H9 (cell line): ENCODE measurements at regions not wholly inside any gene's neighbourhood (a gene's known extent, or its start where the extent isn't known, plus 50 kb on each side); places are given as distances from the start of the nearest gene placed in this dataset.

Source experiments
- DNase-seq: peaks from one replicate; pipeline ENCODE4 v3.0.0-alpha.2; 2017
- H2AFZ ChIP-seq: one replicate; pipeline ENCODE4 v1.6.1; 2013; ENCODE audit warnings: mild to moderate bottlenecking, low read length, control low read depth, moderate library complexity
- H2AK5ac ChIP-seq: 2 replicates; pipeline ENCODE4 v1.6.1; 2013; ENCODE audit warnings: low read length, control low read depth, mixed read lengths; ENCODE audit not compliant: insufficient read length
- H2BK120ac ChIP-seq: one replicate; pipeline ENCODE4 v1.6.1; 2013; ENCODE audit warnings: low read depth, mild to moderate bottlenecking, low read length, control low read depth, inconsistent platforms; ENCODE audit not compliant: poor library complexity, severe bottlenecking
- H2BK12ac ChIP-seq: 2 replicates; pipeline ENCODE4 v1.6.1; 2013; ENCODE audit warnings: low read length, control low read depth, mixed read lengths, low read depth; ENCODE audit not compliant: insufficient read length
- H2BK15ac ChIP-seq: 2 replicates; pipeline ENCODE4 v1.6.1; 2013; ENCODE audit warnings: low read depth, low read length, control low read depth
- H2BK20ac ChIP-seq: one replicate; pipeline ENCODE4 v1.6.1; 2013; ENCODE audit warnings: low read depth, mild to moderate bottlenecking, low read length, control low read depth, inconsistent platforms; ENCODE audit not compliant: poor library complexity, severe bottlenecking
- H2BK5ac ChIP-seq: 2 replicates; pipeline ENCODE4 v1.6.1; 2013; ENCODE audit warnings: low read length, control low read depth, mixed read lengths; ENCODE audit not compliant: insufficient read length
- H3K14ac ChIP-seq: 2 replicates; pipeline ENCODE4 v1.6.1; 2013; ENCODE audit warnings: low read length, control low read depth; ENCODE audit not compliant: insufficient read depth
- H3K18ac ChIP-seq: 2 replicates; pipeline ENCODE4 v1.6.1; 2013; ENCODE audit warnings: low read depth, mild to moderate bottlenecking, mixed read lengths, low read length, control low read depth; ENCODE audit not compliant: insufficient read length
- H3K23ac ChIP-seq: 2 replicates; pipeline ENCODE4 v1.6.1; 2013; ENCODE audit warnings: low read length, control low read depth, mixed read lengths, low read depth; ENCODE audit not compliant: insufficient read length
- H3K23me2 ChIP-seq: 2 replicates; pipeline ENCODE4 v1.6.1; 2013; ENCODE audit warnings: low read depth, mild to moderate bottlenecking, mixed read lengths, low read length, control low read depth; ENCODE audit not compliant: insufficient read length, poor library complexity, severe bottlenecking
- H3K27ac ChIP-seq: 2 replicates; pipeline ENCODE4 v1.5.1; 2013; ENCODE audit warnings: low read length, control low read depth, mixed read lengths, low read depth; ENCODE audit not compliant: insufficient read length
- H3K27me3 ChIP-seq: 2 replicates; pipeline ENCODE4 v1.6.1; 2013; ENCODE audit warnings: low read length, control low read depth, inconsistent platforms; ENCODE audit not compliant: insufficient read depth
- H3K4ac ChIP-seq: 2 replicates; pipeline ENCODE4 v1.6.1; 2013; ENCODE audit warnings: low read depth, mild to moderate bottlenecking, control low read depth, inconsistent platforms, low read length, moderate library complexity
- H3K4me1 ChIP-seq: 2 replicates; pipeline ENCODE4 v1.6.1; 2013; ENCODE audit warnings: low read length, control low read depth, inconsistent platforms; ENCODE audit not compliant: insufficient read depth
- H3K4me2 ChIP-seq: 2 replicates; pipeline ENCODE4 v1.6.1; 2013; ENCODE audit warnings: low read length, control low read depth, mixed read lengths; ENCODE audit not compliant: insufficient read length, insufficient read depth
- H3K56ac ChIP-seq: 2 replicates; pipeline ENCODE4 v1.6.1; 2013; ENCODE audit warnings: low read depth, mild to moderate bottlenecking, mixed read lengths, low read length, control low read depth; ENCODE audit not compliant: insufficient read length
- H3K79me1 ChIP-seq: 2 replicates; pipeline ENCODE4 v1.6.1; 2013; ENCODE audit warnings: low read depth, mild to moderate bottlenecking, moderate library complexity, low read length, control low read depth, inconsistent platforms; ENCODE audit not compliant: insufficient read depth, poor library complexity, severe bottlenecking
- H3K79me2 ChIP-seq: 2 replicates; pipeline ENCODE4 v1.6.1; 2013; ENCODE audit warnings: low read length, control low read depth, inconsistent platforms; ENCODE audit not compliant: insufficient read depth
- H3K9ac ChIP-seq: 2 replicates; pipeline ENCODE4 v1.6.1; 2013; ENCODE audit warnings: low read length, control low read depth, mixed read lengths; ENCODE audit not compliant: insufficient read length; ENCODE audit errors: extremely low read depth
- H3K9me3 ChIP-seq: one replicate; pipeline ENCODE4 v1.6.1; 2013; ENCODE audit warnings: low read depth, low read length, inconsistent platforms; ENCODE audit not compliant: control insufficient read depth
- H3T11ph ChIP-seq: one replicate; pipeline ENCODE4 v1.6.1; 2013; ENCODE audit warnings: mild to moderate bottlenecking, low read length, control low read depth, inconsistent platforms
- H4K20me1 ChIP-seq: one replicate; pipeline ENCODE4 v1.6.1; 2013; ENCODE audit not compliant: control insufficient read depth, insufficient read length, insufficient read depth
- H4K5ac ChIP-seq: 2 replicates; pipeline ENCODE4 v1.6.1; 2013; ENCODE audit warnings: low read depth, mild to moderate bottlenecking, mixed read lengths, low read length, control low read depth; ENCODE audit not compliant: insufficient read length
- H4K8ac ChIP-seq: replicated peaks from 2 replicates; pipeline ENCODE4 v1.6.1; 2013; ENCODE audit warnings: low read length, control low read depth, mixed read lengths, low read depth; ENCODE audit not compliant: insufficient read length
- H4K91ac ChIP-seq: 2 replicates; pipeline ENCODE4 v1.6.1; 2013; ENCODE audit warnings: low read depth, mild to moderate bottlenecking, moderate library complexity, mixed read lengths, low read length, control low read depth; ENCODE audit not compliant: insufficient read length
- H3K27ac Mint-ChIP-seq, 3 experiments: 2 replicates in 2 of 3; 3 replicates in 1 of 3; pipeline ENCODE4 v1.8.0; 2020 to 2021; ENCODE audit warnings: mixed read lengths in 3 of 3, mild to moderate bottlenecking in 1 of 3, moderate library complexity in 1 of 3
- H3K27me3 Mint-ChIP-seq: 2 replicates; pipeline ENCODE4 v1.8.0; 2021; ENCODE audit warnings: low read depth, mild to moderate bottlenecking, moderate library complexity, mixed read lengths
- H3K36me3 Mint-ChIP-seq, 3 experiments: 2 replicates in 2 of 3; 3 replicates in 1 of 3; pipeline ENCODE4 v1.8.0; 2020 to 2021; ENCODE audit warnings: low read depth in 3 of 3, mixed read lengths in 3 of 3; ENCODE audit not compliant: insufficient read depth in 1 of 3
- H3K4me1 Mint-ChIP-seq, 2 experiments: 2 replicates each; pipeline ENCODE4 v1.8.0; 2020; ENCODE audit warnings: mixed read lengths in 2 of 2
- H3K4me3 Mint-ChIP-seq, 2 experiments: 2 replicates in 1 of 2; 3 replicates in 1 of 2; pipeline ENCODE4 v1.8.0; 2020 to 2021; ENCODE audit warnings: mild to moderate bottlenecking in 2 of 2, mixed read lengths in 2 of 2, moderate library complexity in 1 of 2
- H3K9me3 Mint-ChIP-seq, 2 experiments: 2 replicates in 1 of 2; 3 replicates in 1 of 2; pipeline ENCODE4 v1.8.0; 2020; ENCODE audit warnings: mild to moderate bottlenecking in 2 of 2, mixed read lengths in 2 of 2, moderate library complexity in 1 of 2
- WGBS: extraction: QIAGEN DNeasy Blood & Tissue Kit; methylation state at CpG from one replicate; pipeline ENCODE4 v1.1.7; 2013; ENCODE audit warnings: missing lambda C conversion rate, low lambda C conversion rate, mixed read lengths; ENCODE audit not compliant: insufficient read length; ENCODE audit errors: extremely low coverage; 5-methylcytosine and 5-hydroxymethylcytosine counted together
- TF ChIP-seq, protein P1 (sequence below): fragments of 200-600 bp; sonication (generic); conservative IDR thresholded peaks from 3 replicates; pipeline ENCODE4 v1.8.0; 2021; ENCODE audit warnings: antibody characterized with exemption, mild to moderate bottlenecking

- Histone ChIP-seq H3K79me2 (no peaks in the 10 kb centered on the region), H4K8ac (no peak overlapping the region), H4K91ac (no peak overlapping the region), H2BK20ac (no peak overlapping the region), H4K20me1 (no peaks in the 10 kb centered on the region), H3K9ac (no peak overlapping the region), H3T11ph (no peak overlapping the region), H2AFZ (no peak overlapping the region), H4K5ac (no peak overlapping the region), H2BK15ac (no peak overlapping the region), H3K23ac (no peak overlapping the region), H3K56ac (no peak overlapping the region), H3K18ac (no peak overlapping the region), H3K79me1 (no peaks in the 10 kb centered on the region), H3K4ac (no peak overlapping the region), H3K4me1 (no peaks in the 10 kb centered on the region), H3K14ac (no peak overlapping the region), H3K27ac (no peak overlapping the region), H3K4me2 (no peak overlapping the region), H2BK12ac (no peak overlapping the region), H3K9me3 (no peaks in the 10 kb centered on the region), H3K23me2 (no peaks in the 10 kb centered on the region), H2BK5ac (no peak overlapping the region), H2AK5ac (no peak overlapping the region), H2BK120ac (no peak overlapping the region), H3K27me3 (no peaks in the 10 kb centered on the region)
- peaks cover 32 to 36% of the 10 kb centered on the region in 2 experiments for H3K4me1 Mint-ChIP-seq
- no peak overlapping the region for H3K27ac Mint-ChIP-seq
- H3K36me3 Mint-ChIP-seq, result no peaks in the 10 kb centered on the region; a peak in 1 of 7 replicates
- DNase-seq, result no peak
- no peak overlapping the region for H3K4me3 Mint-ChIP-seq
- H3K27me3 Mint-ChIP-seq, result peaks cover 16% of the 10 kb centered on the region; the same call in 1 of the 2 replicates
- TF ChIP-seq, protein P1, sequence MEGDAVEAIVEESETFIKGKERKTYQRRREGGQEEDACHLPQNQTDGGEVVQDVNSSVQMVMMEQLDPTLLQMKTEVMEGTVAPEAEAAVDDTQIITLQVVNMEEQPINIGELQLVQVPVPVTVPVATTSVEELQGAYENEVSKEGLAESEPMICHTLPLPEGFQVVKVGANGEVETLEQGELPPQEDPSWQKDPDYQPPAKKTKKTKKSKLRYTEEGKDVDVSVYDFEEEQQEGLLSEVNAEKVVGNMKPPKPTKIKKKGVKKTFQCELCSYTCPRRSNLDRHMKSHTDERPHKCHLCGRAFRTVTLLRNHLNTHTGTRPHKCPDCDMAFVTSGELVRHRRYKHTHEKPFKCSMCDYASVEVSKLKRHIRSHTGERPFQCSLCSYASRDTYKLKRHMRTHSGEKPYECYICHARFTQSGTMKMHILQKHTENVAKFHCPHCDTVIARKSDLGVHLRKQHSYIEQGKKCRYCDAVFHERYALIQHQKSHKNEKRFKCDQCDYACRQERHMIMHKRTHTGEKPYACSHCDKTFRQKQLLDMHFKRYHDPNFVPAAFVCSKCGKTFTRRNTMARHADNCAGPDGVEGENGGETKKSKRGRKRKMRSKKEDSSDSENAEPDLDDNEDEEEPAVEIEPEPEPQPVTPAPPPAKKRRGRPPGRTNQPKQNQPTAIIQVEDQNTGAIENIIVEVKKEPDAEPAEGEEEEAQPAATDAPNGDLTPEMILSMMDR, result no peak
- no peaks in the 10 kb centered on the region for H3K9me3 Mint-ChIP-seq
- no CpG with 5 or more reads among the region's 14 CpGs for WGBS
These were observed 146.1 kb downstream of the SHOX start for GRCh38 chrX:776529-777230.
